GM18861 (cell line): ENCODE measurements at regions not wholly inside any gene's neighbourhood (a gene's known extent, or its start where the extent isn't known, plus 50 kb on each side); places are given as distances from the start of the nearest gene placed in this dataset.

ENCODE experiments used
- ATAC-seq: cut with Tn5 transposase; IDR thresholded peaks from one replicate; pipeline ENCODE4 v1.9.1; 2021; ENCODE audit not compliant: unreplicated experiment

DNA sequence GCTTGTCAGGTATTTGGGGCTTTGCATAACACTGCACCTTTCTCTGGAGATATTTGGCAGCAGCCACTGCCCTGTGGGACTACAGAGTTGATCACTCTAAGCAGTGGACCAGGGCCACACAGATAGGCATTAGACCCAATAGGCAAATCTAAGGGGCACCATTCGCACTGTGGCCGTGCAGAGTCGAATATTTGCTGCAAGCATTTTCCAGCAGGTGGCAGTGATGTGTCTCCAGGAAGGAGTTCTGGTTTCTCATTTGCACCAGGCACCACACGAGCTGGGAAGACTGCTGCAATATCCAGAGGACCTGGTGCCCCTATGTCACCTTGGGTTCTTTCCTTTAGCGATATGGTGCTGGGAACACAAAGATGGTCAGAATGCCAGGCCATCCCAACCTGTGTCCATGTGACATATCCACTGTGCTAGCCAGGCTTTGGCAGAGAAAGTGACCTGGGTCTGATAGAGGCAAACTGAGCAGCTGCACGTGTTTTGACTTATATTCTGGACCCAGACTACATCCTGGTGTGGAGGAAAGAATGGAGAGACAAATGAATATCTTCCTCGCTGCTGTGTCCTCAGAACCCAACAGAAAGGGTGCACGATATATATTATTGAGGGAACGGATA, 318.7 kb downstream of the BUD13 start:
- peak; percentile 40 for ATAC-seq

DNA sequence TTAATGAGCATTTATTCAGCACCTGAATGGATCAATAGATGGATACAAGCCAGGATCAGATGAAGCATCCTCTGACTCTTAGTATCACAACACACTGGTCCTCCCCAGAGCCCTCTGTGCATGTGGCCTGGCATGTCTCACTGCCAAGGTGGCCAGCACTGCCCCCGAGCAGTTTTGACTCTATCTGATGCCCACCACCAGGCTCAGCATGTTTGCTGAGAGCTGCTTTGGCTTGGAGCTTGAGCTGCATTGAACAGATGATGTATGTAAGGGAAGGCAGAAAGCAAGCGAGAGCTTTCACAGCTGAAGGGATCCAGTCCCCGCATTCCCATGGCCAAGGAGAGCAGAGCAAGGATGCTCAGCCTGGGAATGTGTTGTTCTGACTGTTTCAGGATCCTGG, 320.3 kb downstream of the BUD13 start:
- ATAC-seq = no peak

DNA sequence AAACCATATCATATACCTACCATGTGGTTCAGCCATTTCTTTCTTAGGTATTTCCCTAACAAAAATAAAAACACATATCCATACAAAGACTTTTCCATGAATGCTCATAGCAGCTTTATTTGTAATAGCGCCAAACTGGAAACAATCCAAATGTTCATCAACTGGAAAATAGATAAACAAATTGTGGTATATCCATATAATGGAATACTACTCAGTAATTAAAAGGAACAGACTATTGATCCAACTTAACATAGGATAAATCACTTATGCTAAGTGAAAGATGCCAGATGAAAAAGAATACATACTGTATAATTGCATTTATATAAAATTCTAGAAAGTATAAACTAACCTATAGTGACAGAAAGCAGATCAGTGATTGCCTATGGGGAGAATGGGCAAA, 323.3 kb downstream of the BUD13 start:
- ATAC-seq = no peak

DNA sequence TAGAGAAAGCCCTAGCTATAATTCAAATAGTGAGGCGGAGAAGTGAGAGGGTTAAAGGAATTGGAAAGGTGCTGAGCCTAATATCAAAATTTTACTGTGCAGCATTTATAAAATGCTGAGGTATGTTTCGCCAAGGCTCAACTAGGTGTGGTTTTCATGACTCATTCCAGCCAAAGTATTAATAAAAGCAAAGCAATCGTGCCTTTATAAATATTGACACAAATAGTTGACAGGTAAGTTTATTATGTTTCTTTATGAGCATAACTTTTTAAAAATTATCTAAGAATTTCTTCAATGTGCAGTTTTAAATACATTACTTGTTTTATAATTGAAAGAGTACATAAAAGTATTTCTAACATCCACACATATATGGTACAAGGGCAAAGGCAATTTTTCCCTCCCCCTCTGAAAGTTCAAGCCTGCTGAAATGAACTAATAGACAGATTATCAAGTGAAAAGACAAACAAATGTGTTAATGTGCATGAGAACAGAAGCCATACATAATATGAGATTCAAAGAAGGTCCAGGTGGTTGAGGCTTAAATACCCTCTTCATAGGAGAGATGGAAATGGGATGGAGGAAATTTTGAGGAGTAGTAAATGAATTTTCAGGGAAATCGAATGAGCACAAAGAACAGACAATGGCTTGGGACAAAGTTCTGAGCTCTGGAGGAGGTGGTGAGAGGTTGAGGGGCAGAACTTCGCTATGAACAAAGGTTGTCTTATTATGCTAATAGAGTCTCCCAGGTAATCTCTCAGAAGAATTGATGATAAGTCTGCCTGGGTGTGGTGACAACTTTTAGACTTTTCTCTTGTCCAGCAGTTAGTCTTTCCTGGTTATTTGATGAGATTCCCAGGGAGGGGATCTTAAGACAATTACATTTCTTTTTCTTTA, 326.5 kb downstream of the BUD13 start:
- ATAC-seq = no peak

DNA sequence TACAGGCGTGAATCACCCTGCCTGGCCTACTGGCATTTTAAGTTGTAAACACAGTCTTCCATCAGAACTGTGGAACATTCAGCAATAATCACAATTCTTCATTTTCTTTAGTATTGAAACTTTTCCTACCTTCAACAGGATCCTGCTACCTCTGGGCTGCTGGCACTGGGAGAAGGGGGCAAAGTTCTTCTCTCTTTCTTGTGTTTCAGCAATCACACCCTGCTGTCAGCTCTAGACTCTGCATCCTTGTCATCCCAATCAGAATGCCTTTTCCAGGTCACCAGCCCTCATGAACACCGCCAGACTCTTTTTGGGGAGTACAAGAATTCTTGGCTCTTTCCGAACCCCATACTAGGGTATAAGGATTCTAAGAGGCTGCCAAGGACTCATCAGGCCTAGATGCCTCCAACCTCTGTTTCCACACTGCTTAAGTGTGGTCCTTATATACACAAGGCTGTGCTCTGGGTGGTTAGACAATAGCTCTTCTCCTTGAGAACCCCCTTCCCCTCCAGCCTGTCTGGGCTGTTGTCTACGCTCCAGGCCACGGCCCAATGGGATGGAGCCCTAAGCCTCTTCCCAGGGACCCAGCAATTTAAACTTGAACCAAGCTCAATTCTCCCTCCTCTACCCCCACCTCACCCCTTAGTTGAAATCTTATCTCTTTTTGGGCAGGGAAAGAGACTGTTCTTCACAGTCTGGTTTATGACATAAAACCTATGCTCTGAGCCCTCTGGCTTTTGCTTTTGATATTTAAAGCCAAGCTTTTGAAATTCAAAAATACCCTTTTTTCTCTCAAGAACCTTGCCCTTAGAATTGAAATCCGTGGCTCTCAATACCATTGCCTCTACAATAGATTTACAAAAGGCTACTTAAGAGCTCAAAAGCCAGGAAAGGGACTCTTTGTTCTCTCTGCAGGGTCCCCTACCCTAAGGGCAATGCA, 327.4 kb downstream of the BUD13 start:
- ATAC-seq = no peak

DNA sequence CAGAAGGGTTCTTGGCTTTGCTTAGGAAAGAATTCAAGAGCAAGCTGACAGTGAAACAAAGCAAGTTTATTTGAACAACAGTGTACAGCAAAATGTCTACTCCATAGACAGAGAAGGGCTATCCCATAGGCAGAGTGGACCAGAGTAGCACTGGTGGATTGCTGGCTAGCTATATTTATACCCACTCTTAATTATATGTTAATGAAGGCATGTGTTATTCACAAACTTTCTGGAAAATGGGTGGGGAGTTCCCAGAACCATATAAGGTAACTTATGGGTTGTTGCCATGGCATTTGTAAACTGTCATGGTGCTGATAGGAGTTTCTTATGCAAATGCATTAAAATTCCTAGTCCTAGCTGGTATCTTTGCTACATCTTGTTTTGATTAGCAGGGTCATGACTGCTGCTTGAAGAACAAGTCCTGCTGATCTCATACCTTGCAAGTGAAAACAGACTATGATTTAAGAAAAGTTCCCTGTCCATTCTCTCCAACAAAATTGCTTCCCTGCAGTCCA, 330.5 kb downstream of the BUD13 start:
- no peak for ATAC-seq

DNA sequence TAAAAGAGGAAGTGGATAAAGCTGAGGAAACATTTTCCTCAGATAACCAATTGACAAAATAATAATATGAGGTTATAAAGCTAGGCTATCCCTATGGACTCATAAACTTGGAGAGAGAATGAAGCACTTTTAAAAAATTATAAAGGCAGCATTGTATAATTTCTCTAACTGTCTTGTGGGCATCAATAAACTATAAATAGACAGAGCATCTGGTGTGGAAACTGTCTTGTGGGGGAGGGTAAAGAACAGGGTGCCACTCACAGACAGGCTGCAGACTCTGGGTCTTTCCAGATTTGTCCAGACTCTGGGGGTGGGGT, 333.5 kb downstream of the BUD13 start:
- ATAC-seq = no peak

DNA sequence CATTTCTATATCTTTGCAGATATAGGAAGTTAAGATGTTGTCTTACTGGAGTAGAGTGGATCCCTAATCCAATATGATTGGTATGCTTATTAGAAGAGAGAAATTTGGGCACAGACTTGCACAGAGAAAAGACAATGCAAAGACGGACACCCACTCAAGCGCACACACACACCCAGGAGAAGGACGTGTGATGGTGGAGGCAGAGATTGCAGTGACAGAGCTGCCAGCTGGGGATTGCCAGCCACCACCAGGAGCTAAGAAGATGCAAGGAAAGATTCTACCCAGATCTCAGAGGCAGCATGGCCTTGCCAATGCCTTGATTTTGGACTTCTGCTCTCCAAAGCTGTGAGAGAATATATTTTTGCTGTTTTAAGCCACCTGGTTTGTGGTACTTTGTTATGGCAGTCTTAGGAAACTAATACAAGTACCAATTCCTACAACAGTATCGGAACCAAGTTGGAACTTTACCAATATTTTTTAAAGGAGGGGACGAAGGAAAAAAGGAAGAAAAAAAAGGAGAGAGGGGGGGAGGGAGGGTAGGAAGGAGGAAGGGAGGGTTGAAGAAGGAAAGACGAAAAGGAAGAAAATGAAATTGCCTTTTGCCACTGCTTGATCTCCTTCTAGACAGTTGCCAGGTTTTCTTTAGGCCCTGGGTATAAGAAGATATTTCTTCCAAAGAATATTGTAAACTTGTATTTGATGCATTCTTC, 334.0 kb downstream of the BUD13 start:
- no peak for ATAC-seq

DNA sequence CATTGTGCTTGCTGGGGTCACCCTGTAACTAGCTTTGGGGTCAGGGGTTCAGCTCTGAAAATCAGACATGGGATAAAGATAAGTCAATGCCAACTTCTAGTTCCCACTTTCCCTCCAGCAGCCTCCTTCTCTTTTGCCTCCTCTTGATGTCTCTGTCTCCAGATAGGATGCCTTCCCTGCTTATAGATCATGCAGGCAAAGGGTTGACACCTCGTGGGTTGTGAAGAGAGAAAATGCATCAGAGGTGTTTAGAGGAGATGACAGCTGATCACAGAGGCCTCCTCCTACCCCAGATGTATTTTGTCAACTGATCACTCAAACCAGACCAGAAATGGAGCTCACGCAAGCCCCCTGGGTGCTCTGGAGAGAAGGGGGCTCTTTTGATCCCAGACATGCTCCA, 337.8 kb downstream of the BUD13 start:
- ATAC-seq = no peak

DNA sequence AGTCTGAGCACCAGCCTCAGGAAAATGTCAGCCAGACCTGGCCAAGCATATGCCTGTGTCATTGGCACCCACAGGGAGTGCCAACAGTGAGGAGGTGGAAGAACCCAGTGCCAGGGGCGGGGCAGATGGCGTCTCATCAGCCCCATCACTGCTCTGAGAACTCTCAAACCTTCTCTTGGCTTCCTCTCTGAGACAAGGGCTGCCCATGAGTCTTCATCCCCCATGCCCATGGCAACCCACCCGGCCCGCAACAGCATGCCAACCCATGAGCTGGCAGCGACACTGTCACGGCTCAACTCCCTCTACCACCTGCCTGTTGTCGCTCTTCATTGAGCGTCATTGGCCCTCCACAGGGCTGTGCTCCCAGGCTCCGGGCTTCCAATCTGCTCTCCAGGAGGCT, 340.5 kb downstream of the BUD13 start:
- no peak for ATAC-seq

DNA sequence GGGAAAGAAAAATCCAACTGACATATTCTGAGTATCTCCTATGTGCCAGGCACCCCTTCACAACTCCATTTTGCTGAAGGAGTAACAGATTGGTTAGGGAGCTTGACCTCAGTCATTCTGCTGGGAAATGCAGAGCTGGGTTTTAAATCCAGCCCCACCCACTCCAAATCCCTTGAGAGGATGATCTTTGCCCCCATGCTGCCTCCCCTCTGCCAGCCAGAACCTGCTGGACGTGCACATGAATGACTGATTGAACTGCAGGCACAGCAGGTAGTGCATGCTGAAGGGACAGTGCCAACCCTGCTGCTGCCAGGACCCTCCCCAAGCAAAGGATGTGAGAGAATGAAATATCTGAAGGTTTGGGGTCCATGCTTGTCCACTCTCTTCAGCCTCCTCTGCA, 340.9 kb downstream of the BUD13 start:
- no peak for ATAC-seq

DNA sequence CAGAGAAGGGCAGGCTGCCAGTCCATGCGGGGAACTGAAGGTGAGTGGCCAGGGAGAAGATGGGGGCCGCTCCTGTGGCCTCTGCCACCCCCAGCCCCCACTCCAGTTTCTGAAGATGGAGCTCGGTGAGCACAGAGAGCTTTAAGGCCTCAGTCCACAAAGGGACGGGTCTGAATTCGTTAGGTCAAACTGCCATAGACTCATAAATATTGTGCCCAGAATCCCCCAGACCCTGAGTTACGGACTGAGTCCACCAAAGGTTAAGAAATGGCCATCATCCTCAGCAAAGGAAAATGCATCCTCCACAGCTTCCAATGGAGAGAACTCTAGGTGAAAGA, 344.2 kb downstream of the BUD13 start:
- no peak for ATAC-seq

DNA sequence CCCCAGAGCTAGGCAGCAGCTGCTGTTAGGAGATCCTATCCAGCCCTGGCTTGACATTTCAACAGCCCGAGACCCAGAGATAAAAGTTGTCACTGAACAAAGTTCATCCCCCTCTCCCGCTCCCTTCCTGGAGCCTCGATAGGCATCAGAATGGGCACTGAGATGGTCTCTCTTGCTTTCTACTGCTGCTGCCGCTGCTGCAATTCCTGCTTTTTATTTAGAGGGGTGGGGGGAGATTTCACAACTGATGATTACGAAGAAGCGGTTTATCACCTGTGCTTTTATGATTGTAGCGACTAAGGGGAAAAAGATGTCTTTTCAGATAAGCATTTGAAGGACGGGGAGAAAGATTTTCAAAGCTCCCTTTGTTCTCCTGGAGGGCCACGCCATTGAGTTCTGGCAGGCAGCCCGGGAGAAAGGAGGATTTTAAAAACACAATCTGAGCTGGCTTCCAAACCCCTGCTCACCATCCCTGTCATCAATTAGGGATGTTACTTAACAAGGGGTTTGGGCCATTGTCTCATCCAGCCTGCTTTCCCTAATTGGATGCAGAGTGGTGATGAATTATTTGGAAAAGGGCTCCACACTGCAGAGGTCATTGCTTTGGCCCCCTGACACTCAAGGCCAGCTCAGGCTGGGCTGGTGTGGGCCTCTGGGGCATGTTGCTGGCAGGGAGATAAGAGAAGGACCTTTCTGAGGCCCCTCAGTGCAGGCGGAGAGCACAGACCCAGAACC, 344.7 kb downstream of the BUD13 start:
- no peak for ATAC-seq

DNA sequence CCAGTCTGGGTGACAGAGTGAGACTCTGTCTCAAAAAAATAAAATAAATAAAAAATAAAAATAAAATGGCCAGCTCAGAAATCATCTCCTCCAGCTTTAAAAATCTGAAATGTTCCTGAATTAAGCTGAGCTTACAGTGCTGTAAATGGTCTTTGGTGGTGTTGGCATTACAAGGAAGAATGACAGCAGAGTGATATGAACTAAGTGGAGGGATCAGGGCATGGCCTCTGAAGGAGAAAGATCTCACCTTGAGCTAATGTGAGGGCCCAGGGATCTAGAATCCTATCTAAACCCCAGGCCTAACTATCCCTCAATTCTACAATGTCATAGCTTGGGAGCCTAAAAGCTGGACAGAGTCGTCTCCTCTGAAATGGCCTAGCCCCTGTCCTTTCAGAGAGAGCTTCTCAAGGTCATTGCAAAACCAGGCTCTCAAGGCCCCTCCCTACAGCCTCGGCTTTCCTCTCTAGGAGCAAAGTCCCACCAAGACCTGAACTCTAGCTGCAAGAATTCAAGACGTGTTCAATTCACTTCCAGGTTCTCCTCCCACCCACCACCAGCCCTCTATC, 345.4 kb downstream of the BUD13 start:
- no peak for ATAC-seq

DNA sequence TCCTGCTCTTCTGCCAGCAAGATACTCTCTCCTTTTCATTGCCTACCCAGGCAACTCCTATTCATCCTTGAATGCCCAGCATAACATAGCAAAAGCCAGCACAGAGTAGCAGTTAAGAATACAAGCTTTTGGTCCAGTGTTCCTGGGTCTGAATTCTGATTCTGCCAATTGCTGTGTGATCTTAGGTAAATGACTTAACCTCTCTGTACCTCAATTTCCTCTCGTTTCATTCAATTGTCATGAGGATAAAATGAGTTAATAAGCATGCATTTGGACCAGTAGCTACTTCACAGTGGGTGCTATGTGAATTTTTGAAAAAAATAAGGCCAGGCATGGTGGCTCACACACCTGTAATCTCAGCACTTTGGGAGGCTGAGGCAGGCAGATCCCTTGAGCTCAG, 346.0 kb downstream of the BUD13 start:
- no peak for ATAC-seq

DNA sequence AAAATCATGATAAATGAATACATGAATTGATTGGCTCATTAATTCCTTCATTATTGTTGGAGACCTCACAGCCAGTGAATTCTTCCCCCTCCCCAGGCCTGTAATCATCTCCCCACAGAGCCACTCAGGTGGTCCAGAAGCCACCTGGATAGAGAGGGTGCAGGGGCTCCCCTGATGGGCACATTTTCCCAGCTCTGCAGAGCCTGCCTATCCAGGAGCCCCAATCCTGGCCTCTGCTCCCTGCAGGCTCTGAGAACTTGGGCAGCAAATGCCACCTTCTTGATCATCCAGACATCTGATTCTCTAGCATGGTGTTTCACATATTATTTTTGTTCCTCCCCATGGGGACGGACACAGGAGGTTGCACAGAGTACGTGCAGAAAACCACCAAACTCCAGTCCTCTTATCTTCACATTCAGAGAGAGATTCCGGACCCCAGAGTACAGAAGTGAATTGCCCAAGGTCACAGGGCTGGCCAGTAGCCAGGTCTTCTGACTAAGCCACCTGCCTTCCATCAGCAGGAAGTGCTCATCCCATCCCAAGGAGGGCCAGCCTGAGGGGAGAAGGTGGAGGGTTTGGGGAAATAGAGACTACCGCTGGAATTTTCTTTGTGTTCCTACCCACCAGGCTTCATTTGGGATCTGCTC, 348.0 kb downstream of the BUD13 start:
- no peak for ATAC-seq

DNA sequence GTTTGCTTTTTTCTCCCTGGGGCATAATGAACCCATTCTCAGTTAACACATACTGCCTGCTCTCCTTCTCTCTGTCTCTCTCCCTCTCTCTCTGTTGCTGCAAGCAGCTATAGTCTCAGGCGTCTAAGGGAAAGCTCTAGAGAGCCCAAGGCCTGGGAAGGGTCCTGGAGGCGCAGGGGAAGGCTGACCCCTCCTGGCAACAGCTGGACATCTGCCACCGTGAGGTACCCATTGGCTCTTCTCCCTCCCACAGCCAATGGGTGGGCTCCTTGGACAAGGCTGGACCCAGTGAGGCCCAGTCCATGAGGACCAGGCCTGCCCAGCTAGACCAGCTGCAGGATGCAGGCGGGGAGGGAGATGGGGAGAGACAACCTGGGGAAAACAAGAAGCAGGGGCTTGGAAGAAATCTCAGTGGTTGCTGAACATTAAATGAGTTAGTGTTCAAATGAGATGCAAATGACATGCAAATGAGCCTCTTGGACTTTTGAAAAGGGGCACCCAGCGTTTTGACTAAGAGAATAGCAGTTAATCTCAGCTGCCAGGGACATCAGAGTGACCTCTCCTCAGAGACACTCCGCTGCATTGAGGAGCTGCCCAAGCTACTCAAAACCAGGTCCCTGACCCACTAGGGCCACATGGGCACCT, 349.7 kb downstream of the BUD13 start:
- ATAC-seq = no peak

DNA sequence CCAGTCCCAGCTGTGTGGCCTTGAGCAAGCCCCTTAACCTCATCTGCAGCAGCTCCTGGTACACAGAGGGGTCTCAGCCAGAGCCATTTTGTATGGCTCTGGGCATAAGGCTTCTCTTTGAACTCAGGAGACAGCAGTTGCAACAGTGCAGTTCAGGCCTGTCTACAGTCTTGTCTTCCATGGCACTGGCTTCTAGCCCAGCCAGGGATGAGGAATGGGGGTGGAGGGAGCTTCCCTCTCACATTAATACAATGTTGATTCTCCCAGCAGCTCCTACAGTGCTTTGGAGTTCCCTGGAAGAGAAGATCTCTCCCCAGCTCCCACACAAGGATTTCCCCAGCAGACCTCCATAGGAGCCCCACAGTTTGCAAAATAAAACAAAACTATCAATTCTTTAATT, 350.2 kb downstream of the BUD13 start:
- no peak for ATAC-seq
